HEK293T (cell line): ENCODE measurements at regions not wholly inside any gene's neighbourhood (a gene's known extent, or its start where the extent isn't known, plus 50 kb on each side); places are given as distances from the start of the nearest gene placed in this dataset.

Source experiments
- CTCF ChIA-PET: fragments of 350-600 bp; formaldehyde crosslinking; extraction: SDS; loops from one replicate; lab custom pipeline; 2021; ENCODE audit warnings: antibody characterized with exemption, inconsistent platforms; lab: Yijun Ruan, JAX
- POLR2A ChIA-PET: fragments of 350-600 bp; formaldehyde crosslinking; extraction: SDS; loops from one replicate; lab custom pipeline; 2020; ENCODE audit warnings: antibody characterized with exemption, inconsistent platforms; lab: Yijun Ruan, JAX
- DNase-seq: peaks from one replicate; pipeline ENCODE4 v3.0.0; 2012; ENCODE audit warnings: mixed read lengths; ENCODE audit errors: extremely low spot score
- ARNT ChIP-seq: fragments of 450-650 bp; IDR thresholded peaks from 2 replicates; pipeline ENCODE4 v1.6.1; 2017; ENCODE audit warnings: mild to moderate bottlenecking
- BHLHE40 ChIP-seq: fragments of 450-650 bp; IDR thresholded peaks from 2 replicates; pipeline ENCODE4 v1.6.1; 2016; ENCODE audit warnings: mild to moderate bottlenecking, moderate library complexity, borderline replicate concordance
- CTBP1 ChIP-seq: fragments of 450-650 bp; IDR thresholded peaks from 2 replicates; pipeline ENCODE4 v1.6.1; 2016; ENCODE audit warnings: borderline replicate concordance
- ELF4 ChIP-seq: fragments of 450-650 bp; IDR thresholded peaks from 2 replicates; pipeline ENCODE4 v1.6.1; 2017; ENCODE audit warnings: antibody characterized with exemption
- FOXA1 ChIP-seq: fragments of 450-650 bp; IDR thresholded peaks from 2 replicates; pipeline ENCODE4 v1.6.1; 2016; ENCODE audit warnings: mild to moderate bottlenecking
- FOXK2 ChIP-seq: fragments of 450-650 bp; IDR thresholded peaks from 2 replicates; pipeline ENCODE4 v1.6.1; 2016; ENCODE audit warnings: mild to moderate bottlenecking
- FOXM1 ChIP-seq: fragments of 450-650 bp; IDR thresholded peaks from 2 replicates; pipeline ENCODE4 v1.6.1; 2017; ENCODE audit warnings: mild to moderate bottlenecking, borderline replicate concordance
- HDGF ChIP-seq: fragments of 450-650 bp; IDR thresholded peaks from 2 replicates; pipeline ENCODE4 v1.6.1; 2017; ENCODE audit warnings: antibody characterized with exemption, borderline replicate concordance
- L3MBTL2 ChIP-seq: fragments of 450-650 bp; conservative IDR thresholded peaks from 2 replicates; pipeline ENCODE4 v1.6.1; 2016; ENCODE audit warnings: mild to moderate bottlenecking
- LEF1 ChIP-seq: fragments of 450-650 bp; IDR thresholded peaks from 2 replicates; pipeline ENCODE4 v1.6.1; 2017; ENCODE audit warnings: mild to moderate bottlenecking, borderline replicate concordance
- NFRKB ChIP-seq: fragments of 450-650 bp; IDR thresholded peaks from 2 replicates; pipeline ENCODE4 v1.6.1; 2016; ENCODE audit warnings: mild to moderate bottlenecking, moderate library complexity
- PKNOX1 ChIP-seq: fragments of 450-650 bp; IDR thresholded peaks from 2 replicates; pipeline ENCODE4 v1.6.1; 2016
- SP1 ChIP-seq: fragments of 450-650 bp; IDR thresholded peaks from 2 replicates; pipeline ENCODE4 v1.6.1; 2017
- SUZ12 ChIP-seq: fragments of 450-650 bp; IDR thresholded peaks from 2 replicates; pipeline ENCODE4 v1.6.1; 2016; ENCODE audit warnings: mild to moderate bottlenecking
- TARDBP ChIP-seq: fragments of 450-650 bp; IDR thresholded peaks from 2 replicates; pipeline ENCODE4 v1.6.1; 2016
- ZNF384 ChIP-seq: fragments of 450-650 bp; IDR thresholded peaks from 2 replicates; pipeline ENCODE4 v1.6.1; 2016

DNA sequence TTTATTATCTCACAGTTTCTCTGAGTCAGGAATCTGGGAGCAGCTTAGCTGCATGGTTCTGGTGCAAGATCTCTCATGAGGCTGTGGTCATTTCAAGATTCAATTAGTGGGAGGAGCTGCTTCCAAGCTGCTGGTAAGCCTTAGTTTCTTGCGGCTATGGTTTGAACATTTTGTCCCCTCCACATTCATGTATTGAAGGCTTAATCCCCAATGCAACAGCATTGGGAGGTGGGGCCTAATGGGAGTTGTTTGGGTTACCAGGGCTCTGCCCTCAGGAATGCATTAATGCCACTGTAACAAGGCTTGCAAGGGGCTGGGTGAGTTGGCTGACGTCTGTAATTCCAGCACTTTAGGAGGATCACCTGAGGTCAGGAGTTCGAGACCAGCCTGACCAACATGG is 272.9 kb downstream of the UTP18 start:
- ChIA-PET CTCF (no interaction called here), POLR2A (no interaction called here)
- TF ChIP-seq FOXM1 (no peak), FOXK2 (no peak), LEF1 (no peak), ARNT (no peak), BHLHE40 (no peak), FOXA1 (no peak), PKNOX1 (no peak), ZNF384 (no peak), L3MBTL2 (no peak), NFRKB (no peak), SP1 (no peak), CTBP1 (no peak), TARDBP (no peak), HDGF (no peak), SUZ12 (no peak), ELF4 (no peak)
- no peak for DNase-seq

GRCh38 chr17:51533821-51534220 is 273.5 kb downstream of the UTP18 start:
- POLR2A ChIA-PET: no interaction called here
- no peak for DNase-seq
- TF ChIP-seq ELF4 (no peak), ARNT (no peak), NFRKB (no peak), SUZ12 (no peak), LEF1 (no peak), SP1 (no peak), TARDBP (no peak), ZNF384 (no peak), FOXA1 (no peak), FOXK2 (no peak), PKNOX1 (no peak), CTBP1 (no peak), BHLHE40 (no peak), HDGF (no peak), FOXM1 (no peak)
- CTCF ChIA-PET: no interaction called here

DNA sequence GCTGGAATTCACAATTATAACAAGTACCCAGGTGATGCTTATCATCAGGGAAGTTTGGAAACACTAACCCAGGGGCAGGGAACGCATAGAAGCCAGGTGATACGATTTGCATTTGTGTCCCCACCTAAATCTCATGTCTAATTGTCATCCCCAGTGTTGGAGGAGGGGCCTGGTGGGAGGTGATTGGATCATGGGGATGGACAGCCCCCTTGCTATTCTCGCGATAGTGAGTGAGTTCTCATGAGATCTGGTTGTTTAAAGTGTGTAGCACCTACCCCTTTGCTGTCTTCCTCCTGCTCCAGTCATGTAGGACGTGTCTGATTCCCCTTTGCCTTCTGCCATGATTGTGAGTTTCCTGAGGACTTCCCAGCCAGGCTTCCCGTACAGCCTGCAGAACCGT is 276.3 kb downstream of the UTP18 start:
- TF ChIP-seq SP1: no peak
- no peak for TF ChIP-seq NFRKB
- TF ChIP-seq L3MBTL2: no peak
- no peak for TF ChIP-seq FOXM1
- TF ChIP-seq ELF4: no peak
- no peak for TF ChIP-seq PKNOX1
- no peak for TF ChIP-seq BHLHE40
- ChIA-PET POLR2A (no interaction called here), CTCF (no interaction called here)
- no peak for DNase-seq

GRCh38 chr17:51537996-51538550 is 277.7 kb downstream of the UTP18 start:
- no peak for TF ChIP-seq HDGF
- CTCF ChIA-PET: no interaction called here
- no peak for DNase-seq
- POLR2A ChIA-PET: no interaction called here

DNA sequence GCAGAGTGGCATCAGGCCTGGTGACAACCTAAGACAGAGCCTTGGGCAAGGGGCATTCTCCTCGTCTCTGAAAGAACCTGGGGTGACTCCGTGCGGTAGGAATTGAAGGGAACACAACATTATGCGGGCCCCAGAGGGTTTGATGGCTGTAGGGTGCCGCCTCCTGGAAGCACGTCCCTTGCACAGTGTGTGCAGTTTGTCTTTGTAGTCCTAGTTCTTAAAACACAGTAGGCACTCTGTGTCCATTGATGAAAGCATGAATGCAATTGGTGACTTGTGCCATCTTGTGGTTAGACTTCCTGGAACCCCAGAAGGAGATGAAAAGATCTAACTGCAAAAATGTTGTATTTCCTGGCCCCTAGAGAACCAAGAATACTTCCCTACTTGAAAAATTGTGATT is 279.8 kb downstream of the UTP18 start:
- no peak for TF ChIP-seq L3MBTL2
- no peak for TF ChIP-seq SP1
- TF ChIP-seq NFRKB: no peak
- no peak for TF ChIP-seq ZNF384
- no peak for TF ChIP-seq TARDBP
- TF ChIP-seq FOXA1: no peak
- no peak for TF ChIP-seq PKNOX1
- no peak for TF ChIP-seq HDGF
- TF ChIP-seq FOXM1: no peak
- no peak for TF ChIP-seq BHLHE40
- no peak for TF ChIP-seq CTBP1
- no peak for TF ChIP-seq ELF4
- no peak for TF ChIP-seq LEF1
- no peak for TF ChIP-seq ARNT
- TF ChIP-seq SUZ12: no peak
- TF ChIP-seq FOXK2: no peak
- CTCF ChIA-PET: no interaction called here
- POLR2A ChIA-PET: no interaction called here
- DNase-seq: no peak

GRCh38 chr17:51541215-51541614 is 280.9 kb downstream of the UTP18 start:
- TF ChIP-seq ZNF384 (no peak), LEF1 (no peak), L3MBTL2 (no peak), CTBP1 (no peak), FOXA1 (no peak), ARNT (no peak), ELF4 (no peak), NFRKB (no peak), HDGF (no peak), SP1 (no peak), BHLHE40 (no peak), TARDBP (no peak)
- DNase-seq: no peak
- CTCF ChIA-PET: interaction anchor here (0.7 kb wide), 1 partner anchor 121 kb away, joined by 3 read pairs; no protein-coding TSS in a partner anchor
- POLR2A ChIA-PET: no interaction called here
